Colonic mucosa (tissue), 4 donors: ENCODE measurements at regions not wholly inside any gene's neighbourhood (a gene's known extent, or its start where the extent isn't known, plus 50 kb on each side); places are given as distances from the start of the nearest gene placed in this dataset.

Source experiments
- DNase-seq: peaks from one replicate; pipeline ENCODE4 v3.0.0-alpha.2; 2020
- H3K27ac ChIP-seq: fragments of 200-600 bp; one replicate; pipeline ENCODE4 v1.8.0; 2021
- H3K27me3 ChIP-seq: fragments of 200-600 bp; one replicate; pipeline ENCODE4 v1.8.0; 2021
- H3K36me3 ChIP-seq: fragments of 200-600 bp; one replicate; pipeline ENCODE4 v1.8.0; 2021
- H3K4me1 ChIP-seq: fragments of 200-600 bp; one replicate; pipeline ENCODE4 v1.8.0; 2021; ENCODE audit warnings: mild to moderate bottlenecking
- H3K4me3 ChIP-seq: fragments of 200-600 bp; one replicate; pipeline ENCODE4 v1.8.0; 2021
- H3K9ac ChIP-seq, 2 donors: one replicate each; pipeline ENCODE4 v1.7.0; 2013; ENCODE audit warnings: control low read depth in 2 of 2, low read depth in 2 of 2, low read length in 2 of 2
- H3K9me3 ChIP-seq: fragments of 200-600 bp; one replicate; pipeline ENCODE4 v1.8.0; 2021
- CTCF ChIP-seq: fragments of 200-600 bp; IDR thresholded peaks from one replicate; pipeline ENCODE4 v1.8.0; 2022; ENCODE audit warnings: antibody characterized with exemption, mild to moderate bottlenecking
- intact Hi-C: fragments of 100-400 bp; cut with DNase I; formaldehyde crosslinking; loops from one replicate; pipeline ENCODE4 v1.14.1; 2022
- donor health status: healthy.
- donor health status: DM: no; HTN: no; CAD: no.
- donor health status: DM: no; HTN: no; CAD: no.

- no peak overlapping the region for H3K27ac ChIP-seq
- no peaks in the 10 kb centered on the region for H3K4me1 ChIP-seq
- no peak overlapping the region for H3K4me3 ChIP-seq
- no peak for TF ChIP-seq CTCF
- no peaks in the 10 kb centered on the region for H3K36me3 ChIP-seq
- no peak for DNase-seq
- H3K27me3 ChIP-seq, result no peaks in the 10 kb centered on the region
- no peak overlapping the region for H3K9ac ChIP-seq
- intact Hi-C loops, result no loop called here
- H3K9me3 ChIP-seq, result no peaks in the 10 kb centered on the region
Observed at GRCh38 chr1:29465755-29466154, 229.4 kb downstream of the PTPRU start.

DNA sequence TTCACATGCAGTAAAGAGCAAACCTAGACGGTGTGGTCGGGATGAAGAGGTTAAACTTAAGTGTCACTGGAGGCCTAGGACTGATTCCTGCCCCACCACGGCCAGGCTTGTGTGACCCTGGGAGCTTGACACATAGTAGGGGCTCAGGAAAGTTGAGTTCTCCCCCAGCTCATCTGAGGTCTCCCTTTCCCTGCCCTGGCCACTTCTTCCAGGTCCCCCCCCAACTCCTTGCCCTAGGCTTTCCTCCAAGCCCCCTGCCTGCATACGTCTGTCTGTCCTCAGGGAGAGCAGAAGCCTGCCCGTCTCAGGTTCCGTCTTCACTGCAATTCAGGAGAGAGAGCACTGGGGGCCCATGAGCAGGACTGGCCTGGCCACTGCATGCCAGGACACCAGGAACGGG, 225.8 kb downstream of the PTPRU start:
- no peak for TF ChIP-seq CTCF
- no peak for DNase-seq
- no peaks in the 10 kb centered on the region for H3K27me3 ChIP-seq
- no peaks in the 10 kb centered on the region for H3K4me1 ChIP-seq
- intact Hi-C loops, result no loop called here
- H3K9me3 ChIP-seq, result no peaks in the 10 kb centered on the region
- H3K27ac ChIP-seq, result no peak overlapping the region
- no peak overlapping the region for H3K4me3 ChIP-seq
- H3K9ac ChIP-seq, result no peak overlapping the region
- H3K36me3 ChIP-seq, result no peaks in the 10 kb centered on the region

DNA sequence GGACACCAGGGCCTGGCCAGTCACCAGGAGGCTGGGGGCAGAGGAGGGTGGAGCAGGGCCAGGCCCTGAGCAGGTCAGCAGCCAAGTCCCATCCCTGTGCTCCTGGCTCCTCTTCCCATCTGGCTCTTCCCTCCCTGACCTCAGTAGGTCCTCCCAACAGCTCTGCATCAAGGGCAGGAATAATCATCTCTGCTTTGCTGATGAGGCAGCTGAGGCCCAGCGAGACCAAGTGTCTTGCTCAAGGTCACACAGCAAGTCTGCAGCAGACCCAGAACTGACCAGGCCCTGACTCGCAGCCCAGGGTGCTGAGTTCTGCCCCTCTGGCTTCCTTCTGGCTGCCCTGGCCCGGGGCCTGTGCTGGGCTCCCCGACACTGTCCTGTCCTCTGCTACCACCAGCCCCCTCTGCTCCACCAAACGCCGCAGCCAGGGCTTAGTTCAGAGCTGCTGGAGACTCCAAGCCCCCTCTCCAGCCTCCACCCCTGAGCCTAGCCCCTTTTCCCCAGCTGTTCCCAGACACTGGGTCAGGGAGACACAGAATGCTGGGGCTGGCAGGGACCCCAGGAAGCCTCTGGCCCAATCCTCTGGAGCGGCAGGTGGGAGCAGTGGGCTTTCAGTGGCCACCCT, 224.9 kb downstream of the PTPRU start:
- Histone ChIP-seq H3K36me3 (no peaks in the 10 kb centered on the region), H3K4me3 (no peak overlapping the region), H3K9me3 (no peaks in the 10 kb centered on the region), H3K27ac (no peak overlapping the region), H3K9ac (no peak overlapping the region), H3K4me1 (no peaks in the 10 kb centered on the region), H3K27me3 (no peaks in the 10 kb centered on the region)
- intact Hi-C loops, result no loop called here
- TF ChIP-seq CTCF, result no peak
- DNase-seq, result no peak

DNA sequence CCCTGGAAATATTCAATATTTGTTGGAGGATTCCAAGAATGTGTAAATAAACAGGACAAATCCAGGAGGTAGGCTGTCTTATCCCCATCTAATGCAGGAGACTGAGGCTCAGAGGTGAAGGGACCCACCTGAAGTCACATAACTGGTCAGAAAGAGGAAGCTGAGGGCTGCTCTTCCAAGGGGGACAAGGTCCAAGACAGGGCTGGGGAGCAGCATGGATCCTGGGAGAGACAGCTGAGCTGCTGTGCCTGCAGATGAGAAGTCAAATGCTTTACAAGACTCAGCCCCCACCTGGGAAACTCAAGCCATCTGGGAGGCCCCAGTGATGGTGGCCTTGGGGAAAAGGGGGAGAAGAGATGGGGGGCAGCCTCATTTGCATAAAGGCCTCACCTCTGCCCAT, 224.4 kb downstream of the PTPRU start:
- Histone ChIP-seq H3K9me3 (no peaks in the 10 kb centered on the region), H3K4me1 (no peaks in the 10 kb centered on the region), H3K9ac (no peak overlapping the region), H3K27ac (no peak overlapping the region), H3K36me3 (no peaks in the 10 kb centered on the region), H3K27me3 (no peaks in the 10 kb centered on the region), H3K4me3 (no peak overlapping the region)
- intact Hi-C loops, result no loop called here
- TF ChIP-seq CTCF, result no peak
- no peak for DNase-seq

- H3K4me3 ChIP-seq, result no peak overlapping the region
- intact Hi-C loops, result no loop called here
- no peaks in the 10 kb centered on the region for H3K36me3 ChIP-seq
- DNase-seq, result no peak
- H3K27me3 ChIP-seq, result no peaks in the 10 kb centered on the region
- no peaks in the 10 kb centered on the region for H3K9me3 ChIP-seq
- no peak overlapping the region for H3K9ac ChIP-seq
- no peak overlapping the region for H3K27ac ChIP-seq
- no peak for TF ChIP-seq CTCF
- no peaks in the 10 kb centered on the region for H3K4me1 ChIP-seq
Observed at GRCh38 chr1:29460041-29460610, 223.8 kb downstream of the PTPRU start.
